Tibial artery (tissue), 4 donors: ENCODE measurements at regions not wholly inside any gene's neighbourhood (a gene's known extent, or its start where the extent isn't known, plus 50 kb on each side); places are given as distances from the start of the nearest gene placed in this dataset.

Source experiments
- DNase-seq, 2 donors: peaks; one replicate each; pipeline ENCODE4 v3.0.0-alpha.2; 2019
- H3K27ac ChIP-seq, 2 donors: fragments of 200-600 bp; sonication (generic) in 1 of 2; 1 replicate in 1 of 2; 2 replicates in 1 of 2; pipeline ENCODE4 v1.5.1; 2018 to 2019; ENCODE audit warnings: mild to moderate bottlenecking in 1 of 2
- H3K27me3 ChIP-seq, 2 donors: fragments of 200-600 bp; sonication (generic) in 1 of 2; one replicate each; pipeline versions ENCODE4 v1.5.1 to v1.6.0; 2016 to 2019
- H3K36me3 ChIP-seq, 3 donors: fragments of 200-600 bp; sonication (generic) in 2 of 3; one replicate each; pipeline ENCODE4 v1.5.1; 2016 to 2019; ENCODE audit warnings: mild to moderate bottlenecking in 2 of 3
- H3K4me1 ChIP-seq, 4 donors: fragments of 200-600 bp; sonication (generic) in 2 of 4; 1 replicate in 3 of 4; 2 replicates in 1 of 4; pipeline ENCODE4 v1.5.1; 2016 to 2019
- H3K4me3 ChIP-seq, 2 donors: fragments of 200-600 bp; sonication (generic) in 1 of 2; 1 replicate in 1 of 2; 2 replicates in 1 of 2; pipeline ENCODE4 v1.5.1; 2018 to 2019; ENCODE audit warnings: mild to moderate bottlenecking in 2 of 2
- H3K9me3 ChIP-seq, 3 donors: fragments of 200-600 bp; sonication (generic) in 1 of 3; one replicate each; pipeline ENCODE4 v1.5.1; 2016 to 2019
- CTCF ChIP-seq, 2 experiments: fragments of 200-600 bp in 1 of 2; fragments of 450-650 bp in 1 of 2; IDR thresholded peaks; one replicate each; pipeline ENCODE4 v1.5.1; 2017 to 2019; ENCODE audit warnings: antibody characterized with exemption in 2 of 2, mild to moderate bottlenecking in 1 of 2, moderate library complexity in 1 of 2
- intact Hi-C: fragments of 100-400 bp; cut with DNase I; formaldehyde crosslinking; loops from one replicate; pipeline ENCODE4 v1.15.0; 2023; ENCODE audit warnings: low total_unique reads

GRCh38 chr12:84277986-84278385, 634.6 kb downstream of the SLC6A15 start:
- H3K36me3 ChIP-seq = no peaks in the 10 kb centered on the region
- TF ChIP-seq CTCF (IDR thresholded peaks at IDR 0.05) = no peak
- no peaks in the 10 kb centered on the region for H3K27me3 ChIP-seq

GRCh38 chr12:84276215-84276614, 636.4 kb downstream of the SLC6A15 start:
- no peak for TF ChIP-seq CTCF (IDR thresholded peaks at IDR 0.05)
- DNase-seq = no peak
- Histone ChIP-seq H3K4me3 (no peak overlapping the region), H3K36me3 (no peaks in the 10 kb centered on the region), H3K4me1 (no peaks in the 10 kb centered on the region), H3K27me3 (no peaks in the 10 kb centered on the region), H3K27ac (no peak overlapping the region), H3K9me3 (no peaks in the 10 kb centered on the region)
- intact Hi-C loops = no loop called here

More at GRCh38 chr12:84277986-84278385, 634.6 kb downstream of the SLC6A15 start:
- H3K9me3 ChIP-seq = no peaks in the 10 kb centered on the region
- DNase-seq = no peak
- no peak overlapping the region for H3K4me3 ChIP-seq
- H3K27ac ChIP-seq = no peak overlapping the region
- intact Hi-C loops = no loop called here
- no peaks in the 10 kb centered on the region for H3K4me1 ChIP-seq

- DNase-seq = no peak
- Histone ChIP-seq H3K4me3 (no peak overlapping the region), H3K36me3 (no peaks in the 10 kb centered on the region), H3K4me1 (no peaks in the 10 kb centered on the region), H3K9me3 (no peaks in the 10 kb centered on the region), H3K27me3 (no peaks in the 10 kb centered on the region), H3K27ac (no peak overlapping the region)
- intact Hi-C loops = no loop called here
- TF ChIP-seq CTCF (IDR thresholded peaks at IDR 0.05) = no peak
Measured at GRCh38 chr12:84272324-84272723, 640.3 kb downstream of the SLC6A15 start.

GRCh38 chr12:84270470-84271140, 642.0 kb downstream of the SLC6A15 start:
- TF ChIP-seq CTCF (IDR thresholded peaks at IDR 0.05) = no peak
- DNase-seq = peak in 1 of 2 donors; percentile 28
- intact Hi-C loops = no loop called here
- no peaks in the 10 kb centered on the region for H3K4me1 ChIP-seq
- no peaks in the 10 kb centered on the region for H3K36me3 ChIP-seq
- H3K27ac ChIP-seq = no peak overlapping the region
- no peaks in the 10 kb centered on the region for H3K9me3 ChIP-seq
- no peaks in the 10 kb centered on the region for H3K27me3 ChIP-seq
- no peak overlapping the region for H3K4me3 ChIP-seq

- no peaks in the 10 kb centered on the region for H3K36me3 ChIP-seq
- H3K9me3 ChIP-seq = no peaks in the 10 kb centered on the region
- no peak overlapping the region for H3K4me3 ChIP-seq
- no peak overlapping the region for H3K27ac ChIP-seq
- intact Hi-C loops = no loop called here
- no peak for DNase-seq
- no peak for TF ChIP-seq CTCF (IDR thresholded peaks at IDR 0.05)
- no peaks in the 10 kb centered on the region for H3K27me3 ChIP-seq
- H3K4me1 ChIP-seq = no peaks in the 10 kb centered on the region
Measured at GRCh38 chr12:84247931-84248330, 664.7 kb downstream of the SLC6A15 start.

DNA sequence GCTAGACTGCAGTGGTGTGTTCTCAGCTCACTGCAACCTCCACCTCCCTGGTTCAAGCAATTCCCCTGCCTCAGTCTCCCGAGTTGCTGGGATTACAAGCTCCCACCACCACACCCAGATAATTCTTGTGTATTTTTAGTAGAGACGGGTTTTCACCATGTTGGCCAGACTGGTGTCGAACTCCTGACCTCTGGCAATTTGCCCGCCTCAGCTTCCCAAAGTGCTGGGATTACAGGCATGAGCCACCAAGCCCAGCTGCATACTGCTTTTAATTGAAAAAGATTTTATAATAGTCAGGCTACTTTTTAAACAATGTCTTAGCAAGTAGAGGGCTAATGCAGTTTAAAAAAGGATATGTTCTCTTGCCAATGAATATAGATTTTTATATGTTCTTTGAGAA, 668.9 kb downstream of the SLC6A15 start:
- no peak for TF ChIP-seq CTCF (IDR thresholded peaks at IDR 0.05)
- no peak for DNase-seq
- Histone ChIP-seq H3K9me3 (no peaks in the 10 kb centered on the region), H3K27me3 (no peaks in the 10 kb centered on the region), H3K4me3 (no peak overlapping the region), H3K27ac (no peak overlapping the region), H3K4me1 (no peaks in the 10 kb centered on the region), H3K36me3 (no peaks in the 10 kb centered on the region)
- intact Hi-C loops = no loop called here
